HG03135 (cell line): ENCODE measurements at regions not wholly inside any gene's neighbourhood (a gene's known extent, or its start where the extent isn't known, plus 50 kb on each side); places are given as distances from the start of the nearest gene placed in this dataset.
"Not testable (repeated sequence)": the region's sequence is repeated elsewhere in the genome, so short reads cannot be mapped to it uniquely, and the experiment has no call there.

Source experiments
- ATAC-seq: cut with Tn5 transposase; IDR thresholded peaks from one replicate; pipeline ENCODE4 v1.9.1; 2021; ENCODE audit warnings: mild to moderate bottlenecking, moderate library complexity; ENCODE audit not compliant: unreplicated experiment

DNA sequence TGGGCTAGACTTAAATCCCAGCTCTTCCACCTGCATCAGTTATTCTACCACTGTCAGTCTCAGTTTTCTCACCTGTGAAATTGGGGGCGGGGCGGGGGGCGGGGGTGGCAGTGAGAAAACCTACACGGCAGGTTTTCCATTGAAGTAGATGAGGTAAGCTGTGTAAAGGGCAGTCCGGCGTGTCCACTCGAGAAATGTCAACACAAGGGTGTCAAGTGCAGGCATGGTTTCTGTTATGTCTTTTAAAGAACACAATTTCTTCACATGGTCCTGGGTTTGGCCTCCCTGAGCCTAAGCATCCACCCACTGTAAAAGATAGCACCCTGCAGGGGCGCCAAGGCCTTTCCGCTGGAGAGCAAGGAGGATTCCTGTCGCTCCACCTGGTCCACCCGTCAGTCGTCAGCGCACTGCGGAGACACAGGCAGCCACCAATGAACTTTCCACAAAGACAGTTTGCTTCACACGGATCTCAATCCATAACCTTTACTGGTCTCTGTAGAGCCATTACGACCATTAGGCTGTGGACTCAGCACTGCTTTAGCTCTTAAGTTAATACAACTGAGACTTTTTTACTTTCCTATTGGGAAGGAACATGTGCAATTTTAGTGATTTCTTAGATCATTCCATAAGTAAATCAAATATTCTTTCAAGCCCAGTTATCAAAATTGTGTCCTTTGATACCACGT is 99.5 kb upstream of the FOXB1 start:
- no peak for ATAC-seq

DNA sequence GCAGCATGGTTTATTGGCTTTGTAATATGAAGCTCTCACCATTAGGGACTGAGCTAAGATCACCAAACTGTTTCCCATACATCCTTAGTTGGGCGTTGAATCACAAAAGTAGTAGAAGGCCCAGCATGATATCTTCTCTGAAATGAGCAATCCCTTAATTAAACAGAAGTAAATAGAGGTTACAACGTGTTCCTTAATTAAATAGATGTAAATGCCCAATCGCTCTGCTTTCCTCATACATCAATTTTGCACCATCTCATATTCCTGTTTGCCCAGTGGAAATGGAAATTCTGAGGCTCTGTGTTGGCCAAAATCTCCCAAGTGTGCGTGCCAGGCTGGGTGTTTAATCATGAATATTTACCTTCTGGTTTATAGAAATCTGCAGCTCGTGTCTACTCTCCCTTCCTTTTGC is 107.4 kb upstream of the FOXB1 start:
- no peak for ATAC-seq

DNA sequence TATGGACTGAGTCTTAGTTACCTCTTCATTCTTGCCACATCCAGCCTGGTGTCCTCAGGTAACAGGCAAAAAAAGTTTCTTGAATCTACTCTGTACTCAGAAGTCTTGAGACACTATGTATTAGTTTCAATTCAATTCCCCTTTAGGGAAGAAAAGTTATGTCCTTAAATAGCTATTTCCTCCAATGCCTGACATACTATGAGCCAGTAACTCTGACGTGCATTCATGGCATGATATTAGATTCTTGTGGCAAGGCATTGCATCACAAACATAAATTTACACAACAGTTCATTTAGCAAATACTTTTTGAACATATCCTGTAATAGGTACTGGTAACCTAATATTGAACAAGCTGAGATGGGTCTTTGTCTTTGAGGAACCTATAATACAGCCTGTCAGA is 109.3 kb upstream of the FOXB1 start:
- ATAC-seq, result no peak

DNA sequence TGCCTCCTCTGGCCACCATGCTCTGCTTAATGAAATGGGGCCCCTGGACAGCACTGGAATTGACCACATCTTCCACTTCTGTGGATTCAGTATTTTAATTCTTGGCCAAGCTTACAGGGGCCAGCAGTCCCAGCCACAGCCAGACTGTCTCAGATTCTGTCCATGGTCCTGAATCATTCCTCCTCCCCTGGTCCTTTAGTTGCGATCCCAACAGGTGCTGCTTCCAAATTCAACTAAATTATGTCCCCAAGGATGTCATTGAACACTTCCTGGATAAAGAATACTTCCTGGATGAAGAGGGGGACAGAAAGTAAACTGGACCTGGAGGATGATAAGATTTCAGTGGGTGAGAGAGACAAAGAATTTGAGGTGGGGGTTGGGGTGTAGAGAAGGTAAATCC is 111.1 kb upstream of the FOXB1 start:
- ATAC-seq, result no peak

DNA sequence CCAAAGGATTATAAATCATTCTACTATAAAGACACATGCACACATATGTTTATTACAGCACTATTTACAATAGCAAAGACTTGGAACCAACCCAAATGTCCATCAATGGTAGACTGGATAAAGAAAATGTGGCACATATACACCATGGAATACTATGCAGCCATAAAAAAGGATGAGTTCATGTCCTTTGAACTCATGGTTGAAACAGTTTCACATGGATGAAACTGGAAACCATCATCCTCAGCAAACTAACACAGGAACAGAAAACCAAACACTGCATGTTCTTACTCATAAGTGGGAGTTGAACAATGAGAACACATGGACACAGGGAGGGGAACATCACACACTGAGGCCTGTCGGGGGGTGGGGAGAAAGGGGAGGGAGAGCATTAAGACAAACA is 116.2 kb upstream of the FOXB1 start:
- ATAC-seq, result not testable (repeated sequence)

DNA sequence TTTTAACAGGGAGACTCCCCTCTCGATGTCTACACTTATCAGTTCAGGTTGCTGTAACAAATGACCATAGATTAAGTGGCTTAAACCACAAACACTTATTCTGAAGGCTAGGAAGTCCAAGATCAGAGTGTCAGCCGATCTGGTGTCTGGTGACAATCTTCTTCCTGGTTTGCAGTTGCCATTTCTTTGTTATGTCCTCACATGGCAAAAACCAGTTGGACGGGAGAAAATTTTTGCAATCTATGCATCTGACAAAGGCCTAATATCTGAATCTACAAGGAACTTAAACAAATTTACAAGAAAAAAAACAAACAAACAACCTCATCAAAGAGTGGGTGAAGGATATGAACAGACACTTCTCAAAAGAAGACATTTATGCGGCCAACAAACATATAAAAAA is 116.9 kb upstream of the FOXB1 start:
- ATAC-seq, result no peak

DNA sequence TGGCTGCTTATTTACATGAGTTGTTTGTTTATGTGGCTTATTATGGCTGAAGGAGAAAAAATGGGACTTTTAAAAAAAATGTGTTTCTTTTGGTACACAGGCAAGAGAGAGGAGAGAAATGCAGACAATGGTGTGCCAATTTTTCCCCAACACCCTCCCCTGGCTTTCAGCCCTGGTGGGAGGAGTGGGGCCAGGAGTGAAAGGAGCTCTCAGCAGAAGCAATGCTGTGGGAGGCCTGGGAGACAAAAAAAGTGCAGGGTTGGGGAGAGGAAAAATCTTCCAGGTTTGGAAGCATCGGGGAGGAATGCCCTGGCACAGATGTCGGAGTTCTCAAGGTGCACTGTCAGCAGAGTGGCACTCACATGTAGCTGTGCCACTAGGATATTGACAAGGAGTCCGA is 117.7 kb upstream of the FOXB1 start:
- ATAC-seq, result no peak

DNA sequence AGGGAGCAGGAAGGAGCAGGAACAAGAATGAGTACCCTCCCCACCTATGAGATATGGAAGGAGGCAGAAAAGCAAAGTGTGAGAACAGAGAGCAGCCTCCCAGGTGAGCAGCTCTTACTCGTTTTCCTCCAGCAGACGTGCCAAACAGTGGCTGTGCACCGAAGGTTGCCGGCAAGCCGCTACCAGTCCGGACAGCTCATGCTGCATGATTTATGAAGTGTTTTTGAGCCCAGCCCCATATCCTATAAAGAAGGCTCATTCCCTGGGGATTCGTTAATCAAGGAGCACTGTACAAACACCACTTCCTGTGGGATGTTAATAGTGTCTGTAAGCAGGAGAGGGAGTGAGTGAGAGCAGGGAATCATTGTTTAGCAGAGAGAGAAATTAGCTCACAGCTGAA is 118.3 kb upstream of the FOXB1 start:
- ATAC-seq, result no peak

DNA sequence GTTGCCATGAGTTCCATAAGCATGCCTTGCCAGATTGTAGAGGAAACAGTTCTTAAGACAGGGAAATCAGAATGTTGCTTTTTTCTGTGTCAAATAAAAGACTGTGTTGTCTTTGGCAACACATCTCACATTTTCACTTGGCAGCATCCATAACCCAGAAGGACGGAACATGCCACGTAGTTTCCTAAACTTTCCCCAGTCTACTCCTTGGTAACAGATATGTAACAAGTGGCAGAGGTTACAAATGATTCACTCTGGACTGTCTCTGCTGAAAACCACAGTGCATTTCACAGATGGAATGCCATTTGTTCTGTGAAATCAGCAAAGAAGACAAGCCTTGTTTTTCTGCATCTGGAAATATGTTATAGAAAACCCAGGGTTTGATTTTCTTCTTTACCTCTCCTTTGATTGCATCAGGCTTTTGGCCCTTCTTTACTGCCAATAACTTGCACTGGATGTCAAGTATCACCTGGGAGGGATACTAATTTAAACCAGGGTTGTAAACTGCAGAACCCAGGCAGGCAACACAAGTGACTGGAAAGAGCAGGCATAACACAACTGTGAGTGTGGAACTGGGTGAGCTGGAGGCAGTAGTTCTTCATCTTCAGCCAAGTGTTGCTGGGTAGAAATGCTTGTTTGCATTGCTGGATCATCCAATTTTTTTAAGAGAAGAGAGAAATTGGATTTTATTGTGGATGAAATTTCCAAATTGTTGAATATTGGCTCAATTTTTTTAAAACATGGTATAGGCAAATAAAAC is 124.4 kb upstream of the FOXB1 start:
- no peak for ATAC-seq

DNA sequence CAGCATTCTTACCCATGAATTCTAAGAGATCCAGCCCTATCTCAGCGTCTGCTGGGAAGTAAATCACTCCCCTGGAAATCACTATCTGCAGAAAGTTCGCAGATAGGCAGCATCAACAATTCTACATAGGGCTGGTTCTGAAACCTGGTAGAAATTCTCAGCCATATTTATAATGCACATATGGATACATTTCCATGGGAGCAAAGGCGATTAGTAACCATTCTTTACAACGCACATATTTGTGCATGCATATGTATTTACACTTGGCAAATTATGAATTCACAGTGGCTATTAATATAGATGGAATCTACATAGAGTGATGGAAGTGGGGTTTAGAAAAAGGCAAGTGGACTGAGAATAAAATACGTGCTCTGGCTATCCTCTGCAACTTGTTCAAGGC is 128.0 kb upstream of the FOXB1 start:
- ATAC-seq, result no peak

DNA sequence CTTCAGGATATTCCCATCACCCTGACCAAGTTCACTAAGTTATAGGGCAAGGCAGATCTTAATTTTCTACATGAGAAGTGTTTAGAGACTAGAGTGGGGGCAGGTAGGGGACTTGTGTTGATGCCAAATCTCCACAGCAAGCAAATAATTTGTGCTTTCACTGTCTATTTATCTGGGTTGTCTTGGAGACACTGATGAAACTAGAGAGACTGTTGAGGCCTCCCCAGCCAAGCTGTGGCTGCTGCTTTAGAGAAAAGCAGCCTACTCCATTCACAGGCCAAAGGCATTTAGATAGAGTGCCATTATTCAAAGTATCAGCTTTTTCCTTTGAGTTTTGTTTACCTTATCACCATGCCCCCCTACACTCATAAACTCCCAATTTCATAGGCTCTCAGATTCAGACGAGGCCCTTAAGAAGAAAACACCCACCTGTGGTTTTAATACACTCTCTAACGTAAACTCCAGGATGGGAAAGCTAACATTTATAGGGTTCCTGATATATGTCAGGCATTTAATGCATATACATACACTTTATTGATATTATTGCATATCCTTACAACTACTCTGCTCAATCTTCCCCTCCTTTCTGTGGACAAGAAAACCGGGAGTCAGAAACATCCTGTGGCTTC is 130.4 kb upstream of the FOXB1 start:
- ATAC-seq, result no peak

DNA sequence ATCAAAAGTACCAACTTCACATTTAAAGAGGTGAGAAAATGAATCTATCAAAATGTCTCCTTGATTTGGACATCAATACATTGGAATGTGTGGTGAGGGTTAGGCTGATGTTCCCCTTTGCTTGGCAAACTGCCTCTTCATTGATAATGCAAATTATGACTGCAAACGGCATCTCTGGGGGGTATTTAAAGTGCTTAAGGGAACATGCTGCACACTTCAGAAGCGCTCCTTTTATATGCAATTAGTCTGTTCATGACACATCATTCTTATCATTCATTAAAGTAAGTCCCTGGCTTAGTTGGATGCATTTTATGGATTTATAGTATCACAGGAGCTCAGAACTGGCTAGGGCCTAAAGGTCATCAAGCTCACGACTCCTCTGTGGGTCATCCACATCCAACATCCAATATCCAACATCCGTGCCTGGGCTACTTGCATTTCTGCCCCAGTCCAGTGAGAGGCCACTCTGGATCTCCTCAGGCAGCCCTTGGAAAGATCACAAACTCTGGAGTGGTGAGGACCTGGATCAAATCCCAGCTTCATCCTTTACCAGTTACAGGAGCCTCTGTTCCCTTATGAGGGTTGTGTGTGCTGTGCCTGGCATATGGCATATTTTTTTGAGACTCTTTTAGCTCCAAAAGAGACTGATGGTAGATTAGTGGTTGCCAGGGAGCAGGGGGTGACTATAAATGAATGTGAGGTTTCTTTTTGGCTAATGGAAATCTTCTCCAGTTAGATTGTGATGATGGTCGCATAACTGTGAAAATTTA is 136.8 kb upstream of the FOXB1 start:
- ATAC-seq, result no peak

DNA sequence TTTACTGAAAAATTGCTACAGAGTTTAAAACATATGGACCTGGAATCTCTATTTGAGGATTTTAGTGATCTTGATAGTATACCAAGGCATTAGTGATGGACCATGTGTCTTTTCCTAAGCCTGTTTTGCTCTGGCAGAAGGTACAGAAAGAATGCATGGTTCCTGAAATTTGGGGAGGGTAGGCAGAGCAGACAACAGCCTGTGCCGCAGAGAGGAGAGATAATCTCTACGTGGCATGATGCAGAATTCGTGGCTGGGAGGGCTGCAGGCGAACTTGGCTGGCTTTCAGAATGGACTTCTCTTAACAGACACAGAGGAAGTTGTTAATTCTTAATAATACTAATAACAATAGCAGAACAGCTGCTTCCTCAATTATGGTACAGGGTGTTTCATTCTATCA is 137.5 kb upstream of the FOXB1 start:
- no peak for ATAC-seq

DNA sequence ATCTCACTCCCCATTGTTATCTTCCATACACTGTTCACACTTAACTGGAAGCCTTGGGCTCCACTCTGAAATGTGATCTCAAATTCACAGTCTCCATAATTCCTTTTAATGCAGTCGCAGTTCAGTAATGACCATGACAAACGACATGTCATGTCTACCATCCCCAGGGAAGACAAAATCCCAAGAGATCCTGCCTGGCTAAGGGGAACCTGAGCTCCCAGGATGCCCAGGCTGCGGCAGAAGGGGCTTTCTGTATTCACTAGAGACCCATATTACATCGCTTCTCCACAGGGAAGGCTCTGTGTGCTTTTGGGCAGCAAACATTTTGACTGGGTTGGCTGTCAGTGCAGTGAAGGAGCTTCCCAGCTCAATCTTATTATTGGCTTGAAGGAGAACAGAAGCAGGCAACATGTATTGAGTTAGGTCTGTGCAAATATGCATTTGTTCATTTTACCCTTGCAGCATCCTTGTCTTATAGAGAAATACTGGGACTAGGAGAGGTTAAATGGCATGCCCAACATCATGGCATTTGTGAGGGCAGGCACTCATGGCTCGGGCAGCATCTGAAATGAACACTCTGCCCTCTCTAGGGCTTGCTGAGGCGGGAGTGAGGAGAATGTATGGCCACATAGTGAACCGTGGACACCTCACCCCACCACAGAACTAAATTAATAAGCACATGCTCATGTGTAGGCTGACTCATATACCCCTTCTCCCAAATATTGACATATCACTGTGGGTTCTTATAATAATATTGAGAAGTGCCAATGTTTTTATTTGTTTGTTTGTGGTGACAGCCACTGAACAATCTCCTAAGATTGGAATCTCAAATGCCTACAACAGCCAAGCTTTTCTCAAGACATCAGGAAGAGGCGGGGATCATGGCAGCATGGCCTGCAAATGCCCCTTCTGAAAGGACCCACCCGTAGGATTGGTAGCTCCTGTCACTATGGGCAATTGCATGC is 141.6 kb upstream of the FOXB1 start:
- no peak for ATAC-seq

DNA sequence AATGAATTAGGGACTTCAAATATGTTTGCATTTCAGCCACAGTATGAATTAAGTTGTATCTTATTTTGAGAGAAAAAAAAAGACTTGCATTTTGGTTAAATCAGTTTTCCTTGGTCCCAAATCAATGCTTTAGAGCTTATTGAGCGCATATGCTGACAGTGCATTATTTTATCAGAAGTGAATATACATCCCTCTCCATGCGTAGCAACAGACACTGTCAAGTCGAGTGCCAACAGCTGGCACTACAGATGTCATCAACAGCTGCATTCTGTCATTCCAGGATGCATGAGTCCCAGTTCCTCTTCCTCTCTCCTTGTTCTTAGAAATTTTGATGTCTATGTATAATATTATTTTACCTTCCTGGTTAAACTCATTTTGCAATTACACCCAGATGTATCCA is 156.1 kb upstream of the FOXB1 start:
- ATAC-seq, result no peak

DNA sequence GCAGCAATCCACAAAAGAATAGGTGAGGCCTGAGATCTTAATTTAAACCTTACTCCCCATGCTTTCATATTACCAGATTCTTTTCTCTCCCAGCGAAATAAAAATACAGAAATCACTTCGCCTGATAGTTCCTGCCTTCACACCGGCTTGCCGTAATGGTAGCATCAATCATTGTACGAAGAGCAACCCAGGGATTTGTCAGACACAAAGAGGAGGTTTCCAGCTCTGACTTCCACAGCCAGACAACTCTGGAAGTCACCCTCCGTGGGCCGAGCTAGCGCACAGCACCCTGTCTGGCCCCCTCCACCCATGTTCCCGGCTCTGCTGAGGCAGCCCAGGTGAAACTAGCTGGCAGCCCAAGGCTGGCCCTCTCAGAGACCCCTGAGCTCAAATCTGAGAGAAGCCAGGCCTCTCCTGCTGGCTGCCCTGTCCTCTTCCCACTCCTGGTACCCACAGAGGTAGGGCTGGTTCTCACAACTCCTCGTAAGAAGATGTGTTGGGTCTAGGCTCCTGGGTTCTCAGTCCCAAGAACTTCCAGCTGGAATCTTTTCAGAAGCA is 156.9 kb upstream of the BNIP2 start:
- no peak for ATAC-seq

DNA sequence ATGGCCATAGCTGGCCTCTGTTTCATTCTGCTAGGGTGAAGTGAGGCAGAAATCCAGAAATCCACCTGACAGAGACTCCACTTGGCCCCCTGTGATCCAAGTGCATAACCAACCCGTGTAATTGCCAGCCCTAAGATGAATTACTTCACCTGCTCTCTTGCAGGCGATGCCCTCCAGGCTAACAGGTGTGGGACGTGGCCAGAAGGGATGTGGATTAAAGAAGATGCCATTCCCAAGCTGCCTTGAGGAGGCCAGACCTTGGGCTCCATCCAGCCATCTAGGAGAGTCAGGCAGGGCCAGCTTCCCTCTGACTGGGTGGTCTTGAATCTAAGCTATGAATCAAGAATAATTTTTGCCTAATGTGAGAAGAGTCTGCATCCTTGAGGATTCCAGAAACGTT is 154.5 kb upstream of the BNIP2 start:
- no peak for ATAC-seq

DNA sequence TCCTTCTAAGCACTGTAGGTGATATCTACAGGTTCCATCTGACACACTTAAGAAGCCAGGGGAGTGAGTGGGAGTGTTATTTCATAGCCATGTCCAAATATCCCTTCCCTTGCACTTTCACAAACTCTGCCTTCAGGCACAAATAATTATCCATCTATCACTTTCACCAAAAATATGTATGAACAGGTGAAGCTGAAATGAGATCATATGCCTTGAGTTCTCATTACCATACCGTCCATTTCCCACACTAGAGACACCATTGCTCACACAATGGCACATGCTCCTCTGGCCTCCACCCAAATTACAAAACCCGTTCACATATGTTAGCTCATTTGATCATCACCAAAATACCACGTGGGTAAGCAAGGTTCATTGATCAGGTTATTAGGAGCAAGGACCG is 151.9 kb upstream of the BNIP2 start:
- ATAC-seq, result no peak

DNA sequence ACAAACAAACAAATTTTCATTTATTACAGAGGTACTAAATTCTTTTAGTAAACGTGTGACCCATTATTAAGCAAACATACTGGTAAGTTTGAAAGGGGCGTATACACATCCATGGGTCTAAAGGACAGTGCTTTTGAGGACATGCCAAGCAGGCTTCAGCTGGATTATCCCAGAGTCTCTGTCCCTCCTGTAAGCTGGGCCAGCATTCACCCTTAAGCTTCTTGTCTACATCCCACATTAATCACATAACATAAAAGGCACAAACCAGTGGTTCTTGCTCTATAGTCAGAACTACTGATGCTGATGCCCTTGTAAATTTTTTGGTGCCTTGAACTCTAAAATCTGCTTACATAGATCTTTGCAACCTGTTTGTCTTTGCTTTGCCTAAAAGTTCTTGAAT is 150.8 kb upstream of the BNIP2 start:
- no peak for ATAC-seq

DNA sequence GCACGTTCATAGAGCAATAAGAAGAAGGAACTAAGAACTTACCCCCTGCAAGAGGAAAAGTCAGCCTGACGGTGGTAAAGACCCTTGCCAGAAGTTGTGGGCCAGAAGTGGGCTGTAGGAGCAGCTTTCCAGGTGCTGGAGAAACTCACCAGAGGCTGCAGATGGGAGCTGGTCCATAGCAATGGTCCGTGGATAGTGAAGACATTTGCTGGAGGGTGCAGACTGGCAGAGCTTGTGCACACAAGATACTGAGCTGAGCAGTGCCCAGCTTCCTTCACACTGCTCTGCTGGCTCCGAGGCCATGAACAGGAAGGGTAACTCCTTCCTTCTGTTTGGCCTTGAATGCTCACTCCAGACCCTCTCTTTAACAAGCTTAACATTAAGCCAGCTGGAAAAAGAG is 149.8 kb upstream of the BNIP2 start:
- ATAC-seq, result no peak
